ENCODE measurements at regions not wholly inside any gene's neighbourhood (a gene's known extent, or its start where the extent isn't known, plus 50 kb on each side); places are given as distances from the start of the nearest gene placed in this dataset.

DNA sequence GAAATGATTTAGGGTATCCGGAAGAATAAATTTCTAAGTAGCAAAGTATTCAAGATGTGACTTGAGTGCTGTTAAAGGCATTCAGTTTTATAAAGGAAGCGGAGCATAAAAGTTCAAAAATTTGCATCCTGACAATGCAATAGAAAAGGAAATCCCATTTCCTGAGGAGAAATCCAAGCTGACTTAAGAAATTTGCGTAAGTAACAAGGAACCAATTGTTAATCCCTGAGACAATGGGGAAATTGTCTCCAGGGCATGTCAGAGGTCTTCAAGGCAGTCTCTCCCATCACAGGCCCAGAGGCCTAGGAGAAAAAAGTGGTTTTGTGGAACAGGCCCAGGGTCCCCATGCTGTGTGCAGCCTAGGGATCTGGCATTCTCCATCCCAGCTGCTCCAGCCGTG lies 416.0 kb downstream of the PRDM2 start:
- ATAC-seq (no peak), DNase-seq (ENCODE audit: low spot score) (no peak)
- Mint-ChIP-seq H3K4me1 (peaks cover 15% of the 10 kb centered on the region), H3K27me3 (ENCODE audit: low read depth) (peaks cover 11% of the 10 kb centered on the region; the same call in 1 of the 2 replicates), H3K4me3 (no peak overlapping the region), H3K36me3 (peaks cover 32% of the 10 kb centered on the region), H3K9me3 (peaks cover 39% of the 10 kb centered on the region), H3K27ac (no peak overlapping the region)
- ChIA-PET CTCF (no interaction called here), POLR2A (no interaction called here)
- TF ChIP-seq, protein P1, sequence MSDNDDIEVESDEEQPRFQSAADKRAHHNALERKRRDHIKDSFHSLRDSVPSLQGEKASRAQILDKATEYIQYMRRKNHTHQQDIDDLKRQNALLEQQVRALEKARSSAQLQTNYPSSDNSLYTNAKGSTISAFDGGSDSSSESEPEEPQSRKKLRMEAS (CRISPR knock-in tag; IDR thresholded peaks at IDR 0.05): no peak
- TF ChIP-seq ZNF416 (CRISPR knock-in tag; IDR thresholded peaks at IDR 0.05) (no peak), NR2C2 (CRISPR knock-in tag; IDR thresholded peaks at IDR 0.05) (no peak), ZNF138 (CRISPR knock-in tag; conservative IDR thresholded peaks at IDR 0.05) (no peak), ELF4 (CRISPR knock-in tag; IDR thresholded peaks at IDR 0.05; ENCODE audit: low read depth) (no peak), TCF7 (CRISPR knock-in tag; IDR thresholded peaks at IDR 0.05; ENCODE audit: low read depth) (no peak), CBFB (CRISPR knock-in tag; IDR thresholded peaks at IDR 0.05; ENCODE audit: low read depth) (no peak), ZNF317 (CRISPR knock-in tag; IDR thresholded peaks at IDR 0.05; ENCODE audit: borderline replicate concordance, low read depth) (no peak), GABPB1 (CRISPR knock-in tag; IDR thresholded peaks at IDR 0.05) (no peak), ZNF671 (CRISPR knock-in tag; IDR thresholded peaks at IDR 0.05) (no peak), MXD4 (CRISPR knock-in tag; IDR thresholded peaks at IDR 0.05; ENCODE audit: borderline replicate concordance) (no peak)
- TF ChIP-seq, protein P2, sequence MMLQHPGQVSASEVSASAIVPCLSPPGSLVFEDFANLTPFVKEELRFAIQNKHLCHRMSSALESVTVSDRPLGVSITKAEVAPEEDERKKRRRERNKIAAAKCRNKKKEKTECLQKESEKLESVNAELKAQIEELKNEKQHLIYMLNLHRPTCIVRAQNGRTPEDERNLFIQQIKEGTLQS (CRISPR knock-in tag; conservative IDR thresholded peaks at IDR 0.05): no peak
- TF ChIP-seq, protein P3, sequence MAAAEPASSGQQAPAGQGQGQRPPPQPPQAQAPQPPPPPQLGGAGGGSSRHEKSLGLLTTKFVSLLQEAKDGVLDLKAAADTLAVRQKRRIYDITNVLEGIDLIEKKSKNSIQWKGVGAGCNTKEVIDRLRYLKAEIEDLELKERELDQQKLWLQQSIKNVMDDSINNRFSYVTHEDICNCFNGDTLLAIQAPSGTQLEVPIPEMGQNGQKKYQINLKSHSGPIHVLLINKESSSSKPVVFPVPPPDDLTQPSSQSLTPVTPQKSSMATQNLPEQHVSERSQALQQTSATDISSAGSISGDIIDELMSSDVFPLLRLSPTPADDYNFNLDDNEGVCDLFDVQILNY (CRISPR knock-in tag; IDR thresholded peaks at IDR 0.05): no peak
- TF ChIP-seq, protein P4, sequence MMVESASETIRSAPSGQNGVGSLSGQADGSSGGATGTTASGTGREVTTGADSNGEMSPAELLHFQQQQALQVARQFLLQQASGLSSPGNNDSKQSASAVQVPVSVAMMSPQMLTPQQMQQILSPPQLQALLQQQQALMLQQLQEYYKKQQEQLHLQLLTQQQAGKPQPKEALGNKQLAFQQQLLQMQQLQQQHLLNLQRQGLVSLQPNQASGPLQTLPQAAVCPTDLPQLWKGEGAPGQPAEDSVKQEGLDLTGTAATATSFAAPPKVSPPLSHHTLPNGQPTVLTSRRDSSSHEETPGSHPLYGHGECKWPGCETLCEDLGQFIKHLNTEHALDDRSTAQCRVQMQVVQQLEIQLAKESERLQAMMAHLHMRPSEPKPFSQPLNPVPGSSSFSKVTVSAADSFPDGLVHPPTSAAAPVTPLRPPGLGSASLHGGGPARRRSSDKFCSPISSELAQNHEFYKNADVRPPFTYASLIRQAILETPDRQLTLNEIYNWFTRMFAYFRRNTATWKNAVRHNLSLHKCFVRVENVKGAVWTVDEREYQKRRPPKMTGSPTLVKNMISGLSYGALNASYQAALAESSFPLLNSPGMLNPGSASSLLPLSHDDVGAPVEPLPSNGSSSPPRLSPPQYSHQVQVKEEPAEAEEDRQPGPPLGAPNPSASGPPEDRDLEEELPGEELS (CRISPR knock-in tag; IDR thresholded peaks at IDR 0.05): no peak
- TF ChIP-seq, protein P5, sequence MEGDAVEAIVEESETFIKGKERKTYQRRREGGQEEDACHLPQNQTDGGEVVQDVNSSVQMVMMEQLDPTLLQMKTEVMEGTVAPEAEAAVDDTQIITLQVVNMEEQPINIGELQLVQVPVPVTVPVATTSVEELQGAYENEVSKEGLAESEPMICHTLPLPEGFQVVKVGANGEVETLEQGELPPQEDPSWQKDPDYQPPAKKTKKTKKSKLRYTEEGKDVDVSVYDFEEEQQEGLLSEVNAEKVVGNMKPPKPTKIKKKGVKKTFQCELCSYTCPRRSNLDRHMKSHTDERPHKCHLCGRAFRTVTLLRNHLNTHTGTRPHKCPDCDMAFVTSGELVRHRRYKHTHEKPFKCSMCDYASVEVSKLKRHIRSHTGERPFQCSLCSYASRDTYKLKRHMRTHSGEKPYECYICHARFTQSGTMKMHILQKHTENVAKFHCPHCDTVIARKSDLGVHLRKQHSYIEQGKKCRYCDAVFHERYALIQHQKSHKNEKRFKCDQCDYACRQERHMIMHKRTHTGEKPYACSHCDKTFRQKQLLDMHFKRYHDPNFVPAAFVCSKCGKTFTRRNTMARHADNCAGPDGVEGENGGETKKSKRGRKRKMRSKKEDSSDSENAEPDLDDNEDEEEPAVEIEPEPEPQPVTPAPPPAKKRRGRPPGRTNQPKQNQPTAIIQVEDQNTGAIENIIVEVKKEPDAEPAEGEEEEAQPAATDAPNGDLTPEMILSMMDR (IDR thresholded peaks at IDR 0.05): no peak

DNA sequence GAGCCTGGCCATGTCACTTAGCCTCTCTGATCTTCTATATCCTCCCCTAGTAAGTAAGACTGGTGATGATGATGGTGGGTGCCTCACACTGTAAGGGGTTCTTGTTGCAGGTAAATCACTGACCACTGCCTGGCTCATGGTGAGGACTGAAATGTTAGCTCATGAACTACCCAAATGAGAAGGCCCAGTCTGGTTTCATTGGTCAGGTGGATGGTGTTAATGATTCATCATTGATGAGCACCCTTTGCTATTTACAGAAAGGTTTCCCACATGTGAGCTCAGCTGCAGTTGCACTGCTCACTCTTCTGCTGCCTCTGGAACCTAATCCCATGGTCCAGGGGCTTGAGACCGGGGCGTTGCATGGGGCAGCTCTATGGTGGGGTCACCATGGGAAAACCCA lies 417.7 kb downstream of the PRDM2 start:
- no peak for DNase-seq (ENCODE audit: low spot score)
- Mint-ChIP-seq H3K27me3 (ENCODE audit: low read depth) (peaks cover 11% of the 10 kb centered on the region; the same call in 1 of the 2 replicates), H3K27ac (no peak overlapping the region), H3K4me3 (no peak overlapping the region), H3K36me3 (peaks cover 32% of the 10 kb centered on the region), H3K4me1 (peaks cover 15% of the 10 kb centered on the region), H3K9me3 (peaks cover 39% of the 10 kb centered on the region)
- TF ChIP-seq, protein P6, sequence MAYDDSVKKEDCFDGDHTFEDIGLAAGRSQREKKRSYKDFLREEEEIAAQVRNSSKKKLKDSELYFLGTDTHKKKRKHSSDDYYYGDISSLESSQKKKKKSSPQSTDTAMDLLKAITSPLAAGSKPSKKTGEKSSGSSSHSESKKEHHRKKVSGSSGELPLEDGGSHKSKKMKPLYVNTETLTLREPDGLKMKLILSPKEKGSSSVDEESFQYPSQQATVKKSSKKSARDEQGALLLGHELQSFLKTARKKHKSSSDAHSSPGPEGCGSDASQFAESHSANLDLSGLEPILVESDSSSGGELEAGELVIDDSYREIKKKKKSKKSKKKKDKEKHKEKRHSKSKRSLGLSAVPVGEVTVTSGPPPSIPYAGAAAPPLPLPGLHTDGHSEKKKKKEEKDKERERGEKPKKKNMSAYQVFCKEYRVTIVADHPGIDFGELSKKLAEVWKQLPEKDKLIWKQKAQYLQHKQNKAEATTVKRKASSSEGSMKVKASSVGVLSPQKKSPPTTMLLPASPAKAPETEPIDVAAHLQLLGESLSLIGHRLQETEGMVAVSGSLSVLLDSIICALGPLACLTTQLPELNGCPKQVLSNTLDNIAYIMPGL (CRISPR knock-in tag; IDR thresholded peaks at IDR 0.05): no peak
- TF ChIP-seq KAT7 (CRISPR knock-in tag; IDR thresholded peaks at IDR 0.05; ENCODE audit: borderline replicate concordance) (no peak), ELF4 (CRISPR knock-in tag; IDR thresholded peaks at IDR 0.05; ENCODE audit: low read depth) (no peak), MYBL2 (CRISPR knock-in tag; IDR thresholded peaks at IDR 0.05) (no peak)
- ATAC-seq: no peak
- ChIA-PET CTCF (no interaction called here), POLR2A (no interaction called here)
